ENCODE measurements at regions not wholly inside any gene's neighbourhood (a gene's known extent, or its start where the extent isn't known, plus 50 kb on each side); places are given as distances from the start of the nearest gene placed in this dataset.

GRCh38 chr9:25960178-25960577 is 281.9 kb upstream of the TUSC1 start:
- H3K36me3 ChIP-seq (ENCODE audit: low read depth), result no peaks in the 10 kb centered on the region
- H3K27ac ChIP-seq, result no peak overlapping the region
- H4K20me1 ChIP-seq (ENCODE audit: insufficient read depth), result no peaks in the 10 kb centered on the region
- no peak overlapping the region for H3K4me3 ChIP-seq
- no peak overlapping the region for H3K4me2 ChIP-seq (ENCODE audit: unreplicated experiment)
- in situ Hi-C loops (cut with MboI), result loop anchor here (10.0 to 25.0 kb wide), 2 partner anchors 365 to 677 kb away; no protein-coding TSS in a partner anchor
- H3F3A ChIP-seq (ENCODE audit: insufficient read depth), result no peaks in the 10 kb centered on the region
- no peak for DNase-seq
- no peaks in the 10 kb centered on the region for H3K9me3 ChIP-seq (ENCODE audit: low read depth)
- WGBS, 2 experiments (ENCODE audit: low coverage in 1 of 2, low lambda C conversion rate in 2 of 2, missing lambda C conversion rate in 2 of 2), result 4% methylated on average over 3 of the region's 3 CpGs
- no peak for TF ChIP-seq EZH2 (IDR thresholded peaks at IDR 0.05; ENCODE audit: insufficient read depth, poor library complexity, severe bottlenecking)
- no peaks in the 10 kb centered on the region for H3K27me3 ChIP-seq (replicated peaks; ENCODE audit: insufficient read depth)
- H2AFZ ChIP-seq, result no peak overlapping the region
- no peak overlapping the region for H3K9ac ChIP-seq
- H3K79me2 ChIP-seq (ENCODE audit: insufficient read depth), result no peaks in the 10 kb centered on the region
- no peaks in the 10 kb centered on the region for H3K4me1 ChIP-seq (ENCODE audit: insufficient read depth)
- no peaks in the 10 kb centered on the region for H3K9me2 ChIP-seq (ENCODE audit: insufficient read depth)

DNA sequence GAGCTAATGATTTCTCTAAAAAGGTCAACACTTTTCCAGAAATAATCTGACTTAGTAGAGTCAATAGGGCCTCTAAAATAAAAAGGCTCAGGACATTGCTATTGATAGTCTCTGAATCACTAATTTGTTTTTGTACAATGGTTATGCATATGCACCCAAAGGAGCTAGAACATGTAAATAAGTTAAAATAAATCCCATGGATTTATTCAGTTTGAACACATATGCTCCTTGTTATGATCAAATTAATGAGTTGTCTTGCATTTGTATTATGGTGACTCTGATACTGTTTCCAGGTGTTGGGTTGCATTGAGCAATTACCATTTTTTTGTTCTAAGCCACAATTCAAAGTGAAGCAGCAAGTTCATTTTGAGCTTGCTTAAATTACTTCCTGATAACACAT is 276.0 kb upstream of the TUSC1 start:
- no peak overlapping the region for H2AFZ ChIP-seq
- no peaks in the 10 kb centered on the region for H3K27me3 ChIP-seq (replicated peaks; ENCODE audit: insufficient read depth)
- TF ChIP-seq EZH2phosphoT487 (IDR thresholded peaks at IDR 0.05; ENCODE audit: insufficient read depth, low read depth) (no peak), EZH2 (IDR thresholded peaks at IDR 0.05; ENCODE audit: insufficient read depth, poor library complexity, severe bottlenecking) (no peak)
- no peaks in the 10 kb centered on the region for H4K20me1 ChIP-seq (ENCODE audit: insufficient read depth)
- no peaks in the 10 kb centered on the region for H3K9me3 ChIP-seq (ENCODE audit: low read depth)
- no peaks in the 10 kb centered on the region for H3K4me1 ChIP-seq (ENCODE audit: insufficient read depth)
- no peak overlapping the region for H3K4me2 ChIP-seq (ENCODE audit: unreplicated experiment)
- H3K27ac ChIP-seq, result no peak overlapping the region
- no peaks in the 10 kb centered on the region for H3K36me3 ChIP-seq (ENCODE audit: low read depth)
- H3K9ac ChIP-seq, result no peak overlapping the region
- H3F3A ChIP-seq (ENCODE audit: insufficient read depth), result no peaks in the 10 kb centered on the region
- no peaks in the 10 kb centered on the region for H3K9me2 ChIP-seq (ENCODE audit: insufficient read depth)
- DNase-seq, result no peak
- in situ Hi-C loops (cut with MboI), result loop anchor here (25.0 kb wide), 1 partner anchor 683 kb away; no protein-coding TSS in a partner anchor
- no peak overlapping the region for H3K4me3 ChIP-seq
- no peaks in the 10 kb centered on the region for H3K79me2 ChIP-seq (ENCODE audit: insufficient read depth)

- TF ChIP-seq EZH2phosphoT487 (IDR thresholded peaks at IDR 0.05; ENCODE audit: insufficient read depth, low read depth), result no peak
- TF ChIP-seq EZH2 (IDR thresholded peaks at IDR 0.05; ENCODE audit: insufficient read depth, poor library complexity, severe bottlenecking), result no peak
- no peaks in the 10 kb centered on the region for H3K27me3 ChIP-seq (replicated peaks; ENCODE audit: insufficient read depth)
- DNase-seq, result no peak
Measured at GRCh38 chr9:25948182-25948581, 269.9 kb upstream of the TUSC1 start.

DNA sequence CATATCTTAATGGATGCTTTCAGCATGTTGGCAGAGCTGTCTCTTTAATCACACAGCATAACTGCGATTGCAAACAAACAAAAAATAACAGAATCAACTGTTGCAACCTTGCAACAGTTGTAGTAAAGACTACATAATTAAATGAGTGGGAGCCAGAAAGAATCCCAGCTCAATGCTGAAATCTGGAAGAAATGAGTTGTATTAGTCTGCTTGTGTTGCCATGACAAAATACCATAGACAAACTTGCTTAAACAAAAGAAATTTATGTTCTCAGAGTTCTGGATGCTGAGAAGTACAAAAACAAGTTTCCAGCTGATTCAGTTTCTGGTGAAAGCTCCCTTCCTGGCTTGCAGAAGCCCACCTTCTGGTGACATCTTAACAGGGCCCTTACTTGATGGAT is 260.9 kb upstream of the TUSC1 start:
- Histone ChIP-seq H3K9ac (no peak overlapping the region), H3K27me3 (replicated peaks; ENCODE audit: insufficient read depth) (no peaks in the 10 kb centered on the region), H3K9me2 (ENCODE audit: insufficient read depth) (no peaks in the 10 kb centered on the region), H3F3A (ENCODE audit: insufficient read depth) (no peaks in the 10 kb centered on the region), H3K4me3 (no peak overlapping the region), H3K9me3 (ENCODE audit: low read depth) (no peaks in the 10 kb centered on the region), H3K27ac (no peak overlapping the region), H3K4me1 (ENCODE audit: insufficient read depth) (no peaks in the 10 kb centered on the region), H2AFZ (no peak overlapping the region), H4K20me1 (ENCODE audit: insufficient read depth) (no peaks in the 10 kb centered on the region), H3K79me2 (ENCODE audit: insufficient read depth) (no peaks in the 10 kb centered on the region), H3K36me3 (ENCODE audit: low read depth) (no peaks in the 10 kb centered on the region), H3K4me2 (ENCODE audit: unreplicated experiment) (no peak overlapping the region)
- DNase-seq, result no peak
- 0 to 4% methylated on average over 1 of the region's 1 CpG for WGBS, 2 experiments (ENCODE audit: low coverage in 1 of 2, low lambda C conversion rate in 2 of 2, missing lambda C conversion rate in 2 of 2)
- in situ Hi-C loops (cut with MboI), result no loop called here
- TF ChIP-seq EZH2 (IDR thresholded peaks at IDR 0.05; ENCODE audit: insufficient read depth, poor library complexity, severe bottlenecking), result no peak
- no peak for TF ChIP-seq EZH2phosphoT487 (IDR thresholded peaks at IDR 0.05; ENCODE audit: insufficient read depth, low read depth)

More at GRCh38 chr9:25948182-25948581, 269.9 kb upstream of the TUSC1 start:
- no peaks in the 10 kb centered on the region for H3K9me3 ChIP-seq (ENCODE audit: low read depth)
- no peak overlapping the region for H3K4me3 ChIP-seq
- H3K4me2 ChIP-seq (ENCODE audit: unreplicated experiment), result no peak overlapping the region
- H3K9ac ChIP-seq, result no peak overlapping the region
- H3K36me3 ChIP-seq (ENCODE audit: low read depth), result no peaks in the 10 kb centered on the region
- no peak overlapping the region for H3K27ac ChIP-seq
- H2AFZ ChIP-seq, result no peak overlapping the region
- no peaks in the 10 kb centered on the region for H4K20me1 ChIP-seq (ENCODE audit: insufficient read depth)
- no peaks in the 10 kb centered on the region for H3K79me2 ChIP-seq (ENCODE audit: insufficient read depth)
- H3F3A ChIP-seq (ENCODE audit: insufficient read depth), result no peaks in the 10 kb centered on the region
- in situ Hi-C loops (cut with MboI), result no loop called here
- H3K9me2 ChIP-seq (ENCODE audit: insufficient read depth), result no peaks in the 10 kb centered on the region
- no peaks in the 10 kb centered on the region for H3K4me1 ChIP-seq (ENCODE audit: insufficient read depth)

- H3K9ac ChIP-seq, result no peak overlapping the region
- H3K9me2 ChIP-seq (ENCODE audit: insufficient read depth), result no peaks in the 10 kb centered on the region
- H3K27me3 ChIP-seq (replicated peaks; ENCODE audit: insufficient read depth), result no peaks in the 10 kb centered on the region
- no peak overlapping the region for H3K27ac ChIP-seq
- WGBS, 2 experiments (ENCODE audit: low coverage in 1 of 2, low lambda C conversion rate in 2 of 2, missing lambda C conversion rate in 2 of 2), result 11 to 27% methylated on average over 1 of the region's 1 CpG
- no peaks in the 10 kb centered on the region for H4K20me1 ChIP-seq (ENCODE audit: insufficient read depth)
- DNase-seq, result no peak
- no peak overlapping the region for H2AFZ ChIP-seq
- H3K79me2 ChIP-seq (ENCODE audit: insufficient read depth), result no peaks in the 10 kb centered on the region
- no peaks in the 10 kb centered on the region for H3F3A ChIP-seq (ENCODE audit: insufficient read depth)
- in situ Hi-C loops (cut with MboI), result no loop called here
- H3K36me3 ChIP-seq (ENCODE audit: low read depth), result no peaks in the 10 kb centered on the region
- H3K4me2 ChIP-seq (ENCODE audit: unreplicated experiment), result no peak overlapping the region
- no peaks in the 10 kb centered on the region for H3K9me3 ChIP-seq (ENCODE audit: low read depth)
- TF ChIP-seq EZH2 (IDR thresholded peaks at IDR 0.05; ENCODE audit: insufficient read depth, poor library complexity, severe bottlenecking) (no peak), EZH2phosphoT487 (IDR thresholded peaks at IDR 0.05; ENCODE audit: insufficient read depth, low read depth) (no peak)
- no peak overlapping the region for H3K4me3 ChIP-seq
- H3K4me1 ChIP-seq (ENCODE audit: insufficient read depth), result no peaks in the 10 kb centered on the region
Measured at GRCh38 chr9:25936031-25936430, 257.8 kb upstream of the TUSC1 start.
